Smooth muscle cell (in vitro differentiated cells): ENCODE measurements at regions not wholly inside any gene's neighbourhood (a gene's known extent, or its start where the extent isn't known, plus 50 kb on each side); places are given as distances from the start of the nearest gene placed in this dataset.

Experiments used
- DNase-seq: peaks from one replicate; lab custom pipeline; 2025; ENCODE audit not compliant: unreplicated experiment; lab: John Stamatoyannopoulos, UW
- H2AFZ ChIP-seq: fragments of 200-600 bp; sonication (generic); 2 replicates; pipeline ENCODE4 v1.6.0; 2016; ENCODE audit warnings: antibody characterized with exemption, low read depth, mild to moderate bottlenecking
- H3F3A ChIP-seq: fragments of 200-600 bp; sonication (generic); 2 replicates; pipeline ENCODE4 v1.6.0; 2017; ENCODE audit warnings: antibody characterized with exemption, low read depth
- H3K27ac ChIP-seq: fragments of 200-600 bp; sonication (generic); 2 replicates; pipeline ENCODE4 v1.5.1; 2016; ENCODE audit warnings: low read depth, mild to moderate bottlenecking
- H3K27me3 ChIP-seq: fragments of 200-600 bp; sonication (generic); 2 replicates; pipeline ENCODE4 v1.6.1; 2016; ENCODE audit warnings: low read depth, mild to moderate bottlenecking
- H3K36me3 ChIP-seq: fragments of 200-600 bp; sonication (generic); 2 replicates; pipeline ENCODE4 v1.5.1; 2016; ENCODE audit warnings: low read depth
- H3K4me1 ChIP-seq: fragments of 200-600 bp; sonication (generic); 2 replicates; pipeline ENCODE4 v1.5.1; 2016; ENCODE audit warnings: low read depth
- H3K4me2 ChIP-seq: fragments of 200-600 bp; sonication (generic); 2 replicates; pipeline ENCODE4 v1.6.0; 2016; ENCODE audit warnings: mild to moderate bottlenecking
- H3K4me3 ChIP-seq: fragments of 200-600 bp; sonication (generic); 2 replicates; pipeline ENCODE4 v1.5.1; 2016; ENCODE audit warnings: mild to moderate bottlenecking
- H3K79me2 ChIP-seq: fragments of 200-600 bp; sonication (generic); 2 replicates; pipeline ENCODE4 v1.6.0; 2016; ENCODE audit warnings: low read depth, mild to moderate bottlenecking
- H3K9ac ChIP-seq: fragments of 200-600 bp; sonication (generic); 2 replicates; pipeline ENCODE4 v1.6.0; 2016; ENCODE audit warnings: low read depth
- H3K9me3 ChIP-seq: fragments of 200-600 bp; sonication (generic); replicated peaks from 2 replicates; pipeline ENCODE4 v1.5.1; 2016; ENCODE audit warnings: low read depth
- H4K20me1 ChIP-seq: fragments of 200-600 bp; sonication (generic); 2 replicates; pipeline ENCODE4 v1.6.0; 2016; ENCODE audit warnings: low read depth
- WGBS: methylation state at CpG from one replicate; pipeline ENCODE4 v1.1.7; 2016; ENCODE audit warnings: low lambda C conversion rate; 5-methylcytosine and 5-hydroxymethylcytosine counted together
- TF ChIP-seq, protein P1 (sequence below): fragments of 200-600 bp; sonication (generic); IDR thresholded peaks from 2 replicates; pipeline ENCODE4 v1.5.1; 2017; ENCODE audit warnings: borderline replicate concordance, mild to moderate bottlenecking, antibody characterized with exemption; ENCODE audit not compliant: insufficient read depth, poor library complexity, severe bottlenecking

DNA sequence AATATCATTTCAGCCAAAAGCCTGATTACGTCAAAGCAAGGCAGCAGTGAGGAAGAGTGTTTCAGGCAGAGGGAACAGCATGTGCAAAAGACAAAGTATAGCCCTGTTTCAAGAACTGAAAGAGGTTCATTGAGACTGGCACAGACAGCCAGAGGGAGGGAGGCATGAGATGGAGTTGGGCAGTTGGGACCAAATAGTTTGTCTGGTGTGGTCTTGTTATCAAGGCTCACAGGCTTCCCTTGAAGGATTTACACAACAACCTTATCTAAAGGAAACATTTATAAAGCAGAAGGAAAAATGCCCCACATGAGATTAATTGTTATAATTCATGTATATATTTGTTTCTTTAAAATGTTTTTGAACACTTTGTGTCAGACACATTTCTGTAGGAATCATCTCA lies 253.3 kb downstream of the DMAC1 start:
- no peak overlapping the region for H3K4me3 ChIP-seq
- H3K4me1 ChIP-seq, result peaks cover 30% of the 10 kb centered on the region
- no peaks in the 10 kb centered on the region for H3K79me2 ChIP-seq
- no peak overlapping the region for H3K27ac ChIP-seq
- no peaks in the 10 kb centered on the region for H3K36me3 ChIP-seq
- no peak overlapping the region for H3K4me2 ChIP-seq
- H4K20me1 ChIP-seq, result no peaks in the 10 kb centered on the region
- no peaks in the 10 kb centered on the region for H3K27me3 ChIP-seq
- no peak overlapping the region for H3K9ac ChIP-seq
- TF ChIP-seq, protein P1, sequence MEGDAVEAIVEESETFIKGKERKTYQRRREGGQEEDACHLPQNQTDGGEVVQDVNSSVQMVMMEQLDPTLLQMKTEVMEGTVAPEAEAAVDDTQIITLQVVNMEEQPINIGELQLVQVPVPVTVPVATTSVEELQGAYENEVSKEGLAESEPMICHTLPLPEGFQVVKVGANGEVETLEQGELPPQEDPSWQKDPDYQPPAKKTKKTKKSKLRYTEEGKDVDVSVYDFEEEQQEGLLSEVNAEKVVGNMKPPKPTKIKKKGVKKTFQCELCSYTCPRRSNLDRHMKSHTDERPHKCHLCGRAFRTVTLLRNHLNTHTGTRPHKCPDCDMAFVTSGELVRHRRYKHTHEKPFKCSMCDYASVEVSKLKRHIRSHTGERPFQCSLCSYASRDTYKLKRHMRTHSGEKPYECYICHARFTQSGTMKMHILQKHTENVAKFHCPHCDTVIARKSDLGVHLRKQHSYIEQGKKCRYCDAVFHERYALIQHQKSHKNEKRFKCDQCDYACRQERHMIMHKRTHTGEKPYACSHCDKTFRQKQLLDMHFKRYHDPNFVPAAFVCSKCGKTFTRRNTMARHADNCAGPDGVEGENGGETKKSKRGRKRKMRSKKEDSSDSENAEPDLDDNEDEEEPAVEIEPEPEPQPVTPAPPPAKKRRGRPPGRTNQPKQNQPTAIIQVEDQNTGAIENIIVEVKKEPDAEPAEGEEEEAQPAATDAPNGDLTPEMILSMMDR, result no peak
- H3K9me3 ChIP-seq, result no peaks in the 10 kb centered on the region
- H2AFZ ChIP-seq, result no peak overlapping the region
- WGBS, result 35% methylated on average over 1 of the region's 1 CpG
- DNase-seq, result no peak
- no peaks in the 10 kb centered on the region for H3F3A ChIP-seq

DNA sequence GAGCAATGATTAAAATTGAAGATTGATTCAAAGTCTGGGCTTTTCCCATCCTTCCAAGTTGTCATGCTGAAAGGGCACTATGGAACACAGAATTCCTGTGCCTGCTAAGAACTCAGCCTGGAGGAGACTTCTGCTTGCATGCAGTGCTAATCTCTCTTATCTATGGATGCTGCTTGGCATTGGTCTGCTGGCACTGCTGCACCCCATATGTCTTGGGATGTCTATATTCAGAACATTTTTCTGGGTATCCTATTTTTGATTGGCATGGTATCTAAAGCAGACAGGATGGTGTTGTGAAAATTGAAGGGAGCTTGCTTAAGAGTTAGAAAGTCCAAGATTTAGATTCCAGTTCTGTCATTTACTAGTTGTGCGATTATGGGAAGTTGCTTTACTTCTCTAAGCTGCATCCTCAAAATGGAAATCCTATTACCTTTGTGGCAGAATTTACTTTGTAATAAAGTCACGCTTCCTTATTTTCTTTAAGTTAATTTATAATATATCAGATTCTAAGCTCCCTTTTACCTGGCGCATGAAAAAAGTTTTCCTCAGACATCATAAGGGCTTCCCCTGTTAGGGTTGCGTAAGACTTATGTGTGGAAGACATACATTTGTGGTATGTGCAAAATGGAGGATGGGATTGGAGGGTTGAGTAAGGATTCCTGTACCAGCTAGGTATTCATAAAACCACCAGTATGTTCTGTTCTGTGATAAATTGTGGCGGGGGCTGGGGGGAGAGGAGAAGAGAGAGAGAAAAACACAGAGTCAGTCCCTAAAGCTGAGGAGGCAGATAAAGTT lies 254.0 kb downstream of the DMAC1 start:
- Histone ChIP-seq H3K79me2 (no peaks in the 10 kb centered on the region), H3K4me2 (no peak overlapping the region), H3K9ac (no peak overlapping the region), H3K27ac (no peak overlapping the region), H2AFZ (no peak overlapping the region), H3K9me3 (no peaks in the 10 kb centered on the region), H3F3A (no peaks in the 10 kb centered on the region), H4K20me1 (no peaks in the 10 kb centered on the region), H3K36me3 (no peaks in the 10 kb centered on the region), H3K27me3 (no peaks in the 10 kb centered on the region), H3K4me1 (peaks cover 30% of the 10 kb centered on the region), H3K4me3 (no peak overlapping the region)
- 97% methylated on average over 5 of the region's 5 CpGs for WGBS
- no peak for DNase-seq
- TF ChIP-seq, protein P1, result no peak

DNA sequence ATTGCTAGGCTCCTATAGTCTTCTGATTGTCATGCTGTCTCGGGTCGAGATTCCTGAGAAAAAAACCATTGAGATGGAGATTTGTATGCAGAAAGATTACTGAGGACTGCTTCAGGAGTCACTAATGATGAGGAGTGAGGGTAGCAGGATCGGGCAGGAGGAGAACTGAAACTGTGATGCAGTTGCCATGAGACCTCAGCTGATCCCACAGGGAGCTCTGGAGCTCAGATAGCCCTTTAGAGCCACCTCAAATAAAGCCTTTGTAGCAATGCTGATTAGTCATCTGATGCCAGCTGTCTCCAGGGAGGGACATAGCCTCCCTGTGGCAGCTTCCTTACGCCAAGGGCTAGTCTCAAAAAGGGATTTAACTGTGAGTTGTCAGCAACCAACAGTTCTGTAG lies 256.9 kb downstream of the DMAC1 start:
- 73% methylated on average over 4 of the region's 4 CpGs for WGBS
- Histone ChIP-seq H4K20me1 (no peaks in the 10 kb centered on the region), H3K9ac (no peak overlapping the region), H3K4me2 (no peak overlapping the region), H3K27ac (no peak overlapping the region), H3K27me3 (no peaks in the 10 kb centered on the region), H3K36me3 (no peaks in the 10 kb centered on the region), H3K79me2 (no peaks in the 10 kb centered on the region), H3F3A (no peaks in the 10 kb centered on the region), H3K4me1 (peaks cover 11% of the 10 kb centered on the region), H2AFZ (no peak overlapping the region), H3K4me3 (no peak overlapping the region), H3K9me3 (no peaks in the 10 kb centered on the region)
- DNase-seq, result no peak
- TF ChIP-seq, protein P1, result no peak

DNA sequence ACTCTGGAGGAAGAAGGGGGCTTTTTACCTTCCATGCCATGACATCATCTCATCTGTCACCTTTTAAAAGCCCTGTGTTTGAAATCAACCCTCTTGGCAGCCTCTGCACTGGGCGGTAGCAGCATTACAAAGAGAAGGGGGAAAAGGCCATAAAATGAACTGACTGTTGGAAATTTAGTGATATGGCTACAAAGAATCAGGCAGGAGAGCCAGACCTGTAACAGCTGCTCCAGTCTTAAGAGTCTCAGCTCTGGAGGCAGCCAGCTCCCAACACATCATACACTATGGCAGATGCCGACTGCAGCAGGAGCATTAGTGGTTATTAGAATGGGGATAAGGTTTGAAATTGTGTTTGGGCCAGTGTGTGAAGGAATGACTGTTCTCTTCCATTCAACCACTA lies 257.5 kb downstream of the DMAC1 start:
- DNase-seq, result no peak
- TF ChIP-seq, protein P1, result no peak
- H3K36me3 ChIP-seq, result no peaks in the 10 kb centered on the region
- peaks cover 8% of the 10 kb centered on the region for H3K4me1 ChIP-seq
- no peaks in the 10 kb centered on the region for H3K9me3 ChIP-seq
- 92% methylated on average over 2 of the region's 2 CpGs for WGBS
- H3K4me3 ChIP-seq, result no peak overlapping the region
- H3K79me2 ChIP-seq, result no peaks in the 10 kb centered on the region
- H3K27me3 ChIP-seq, result no peaks in the 10 kb centered on the region
- H2AFZ ChIP-seq, result no peak overlapping the region
- no peak overlapping the region for H3K27ac ChIP-seq
- no peak overlapping the region for H3K9ac ChIP-seq
- no peak overlapping the region for H3K4me2 ChIP-seq
- no peaks in the 10 kb centered on the region for H4K20me1 ChIP-seq
- H3F3A ChIP-seq, result no peaks in the 10 kb centered on the region
